ENCODE measurements at regions not wholly inside any gene's neighbourhood (a gene's known extent, or its start where the extent isn't known, plus 50 kb on each side); places are given as distances from the start of the nearest gene placed in this dataset.
A peak's percentile ranks its signal among the peaks of the same experiment; 100 is the strongest.

- Histone ChIP-seq H3K27me3 (ENCODE audit: control insufficient read depth in 1 of 2, insufficient read depth in 1 of 2, low read length in 2 of 2) (no peaks in the 10 kb centered on the region), H3K9ac (ENCODE audit: low read length) (no peak overlapping the region), H3K27ac (ENCODE audit: low read length, poor library complexity, severe bottlenecking) (no peak overlapping the region), H2BK12ac (ENCODE audit: low read length in 2 of 2) (no peak overlapping the region), H3K23ac (ENCODE audit: low read length in 2 of 2) (no peak overlapping the region), H4K8ac (ENCODE audit: low read length) (no peak overlapping the region), H2BK5ac (ENCODE audit: low read depth, low read length, poor library complexity, severe bottlenecking) (no peak overlapping the region), H3K79me1 (replicated peaks; ENCODE audit: low read length, poor library complexity, severe bottlenecking) (no peaks in the 10 kb centered on the region), H2AFZ (ENCODE audit: low read depth, low read length) (no peak overlapping the region), H2BK15ac (ENCODE audit: low read depth, poor library complexity, severe bottlenecking) (no peak overlapping the region), H3K9me3 (ENCODE audit: control insufficient read depth, low read length) (no peaks in the 10 kb centered on the region), H2BK120ac (ENCODE audit: low read depth, low read length) (no peak overlapping the region), H3K18ac (ENCODE audit: low read depth in 1 of 2, low read length in 2 of 2) (no peak overlapping the region), H3K4me2 (ENCODE audit: low read length, poor library complexity, severe bottlenecking) (no peak overlapping the region), H3K4me1 (ENCODE audit: control insufficient read depth, insufficient read depth, low read depth, low read length) (peaks cover 10% of the 10 kb centered on the region), H3K4ac (ENCODE audit: low read depth in 1 of 2, low read length in 2 of 2) (no peak overlapping the region), H3K36me3 (ENCODE audit: control insufficient read depth in 1 of 2, insufficient read depth in 2 of 2, low read depth in 1 of 2, low read length in 2 of 2) (no peaks in the 10 kb centered on the region), H3K4me3 (ENCODE audit: insufficient read depth in 1 of 2, low read depth in 1 of 2, low read length in 2 of 2) (no peak overlapping the region), H3K14ac (ENCODE audit: low read length in 2 of 2) (no peak overlapping the region), H2AK5ac (ENCODE audit: low read length, severe bottlenecking) (no peak overlapping the region), H4K91ac (ENCODE audit: low read length) (no peak overlapping the region)
- no peak for DNase-seq
- 86% methylated on average over 7 of the region's 7 CpGs for WGBS
Observed at GRCh38 chr11:128184981-128185380, 402.4 kb downstream of the ETS1 start.

- Histone ChIP-seq H3K4me3 (ENCODE audit: insufficient read depth in 1 of 2, low read depth in 1 of 2, low read length in 2 of 2) (no peak overlapping the region), H2BK12ac (ENCODE audit: low read length in 2 of 2) (no peak overlapping the region), H2BK5ac (ENCODE audit: low read depth, low read length, poor library complexity, severe bottlenecking) (no peak overlapping the region), H3K27me3 (ENCODE audit: control insufficient read depth in 1 of 2, insufficient read depth in 1 of 2, low read length in 2 of 2) (no peaks in the 10 kb centered on the region), H3K14ac (ENCODE audit: low read length in 2 of 2) (no peak overlapping the region), H2AFZ (ENCODE audit: low read depth, low read length) (no peak overlapping the region), H2BK120ac (ENCODE audit: low read depth, low read length) (no peak overlapping the region), H3K9me3 (ENCODE audit: control insufficient read depth, low read length) (no peaks in the 10 kb centered on the region), H2AK5ac (ENCODE audit: low read length, severe bottlenecking) (no peak overlapping the region), H3K36me3 (ENCODE audit: control insufficient read depth in 1 of 2, insufficient read depth in 2 of 2, low read depth in 1 of 2, low read length in 2 of 2) (no peaks in the 10 kb centered on the region), H2BK15ac (ENCODE audit: low read depth, poor library complexity, severe bottlenecking) (no peak overlapping the region), H3K27ac (ENCODE audit: low read length, poor library complexity, severe bottlenecking) (no peak overlapping the region), H3K4ac (ENCODE audit: low read depth in 1 of 2, low read length in 2 of 2) (no peak overlapping the region), H3K4me2 (ENCODE audit: low read length, poor library complexity, severe bottlenecking) (no peak overlapping the region), H3K18ac (ENCODE audit: low read depth in 1 of 2, low read length in 2 of 2) (peak overlapping the region in 1 of 2 experiments; percentile 34), H3K23ac (ENCODE audit: low read length in 2 of 2) (no peak overlapping the region), H3K79me1 (replicated peaks; ENCODE audit: low read length, poor library complexity, severe bottlenecking) (no peaks in the 10 kb centered on the region), H3K4me1 (ENCODE audit: control insufficient read depth, insufficient read depth, low read depth, low read length) (peaks cover 8% of the 10 kb centered on the region), H4K91ac (ENCODE audit: low read length) (no peak overlapping the region), H3K9ac (ENCODE audit: low read length) (no peak overlapping the region), H4K8ac (ENCODE audit: low read length) (no peak overlapping the region)
- WGBS = 71% methylated on average over 1 of the region's 1 CpG
- DNase-seq = no peak
Observed at GRCh38 chr11:128182844-128183243, 404.5 kb downstream of the ETS1 start.

GRCh38 chr11:128181984-128182383 is 405.4 kb downstream of the ETS1 start:
- H2AK5ac ChIP-seq (ENCODE audit: low read length, severe bottlenecking) = peak overlapping the region; percentile 33
- peak overlapping the region in 1 of 2 experiments; percentile 24 for H3K4ac ChIP-seq (ENCODE audit: low read depth in 1 of 2, low read length in 2 of 2)
- H4K8ac ChIP-seq (ENCODE audit: low read length) = no peak overlapping the region
- H2BK5ac ChIP-seq (ENCODE audit: low read depth, low read length, poor library complexity, severe bottlenecking) = no peak overlapping the region
- no peaks in the 10 kb centered on the region for H3K79me1 ChIP-seq (replicated peaks; ENCODE audit: low read length, poor library complexity, severe bottlenecking)
- H3K36me3 ChIP-seq (ENCODE audit: control insufficient read depth in 1 of 2, insufficient read depth in 2 of 2, low read depth in 1 of 2, low read length in 2 of 2) = no peaks in the 10 kb centered on the region
- DNase-seq = no peak
- H3K27ac ChIP-seq (ENCODE audit: low read length, poor library complexity, severe bottlenecking) = no peak overlapping the region
- H2BK15ac ChIP-seq (ENCODE audit: low read depth, poor library complexity, severe bottlenecking) = no peak overlapping the region
- no peak overlapping the region for H3K14ac ChIP-seq (ENCODE audit: low read length in 2 of 2)
- H3K4me2 ChIP-seq (ENCODE audit: low read length, poor library complexity, severe bottlenecking) = no peak overlapping the region
- WGBS = 98% methylated on average over 5 of the region's 5 CpGs
- no peak overlapping the region for H3K18ac ChIP-seq (ENCODE audit: low read depth in 1 of 2, low read length in 2 of 2)
- no peak overlapping the region for H2BK120ac ChIP-seq (ENCODE audit: low read depth, low read length)
- peak overlapping the region in 1 of 2 experiments; percentile 3 for H2BK12ac ChIP-seq (ENCODE audit: low read length in 2 of 2)
- H3K4me1 ChIP-seq (ENCODE audit: control insufficient read depth, insufficient read depth, low read depth, low read length) = peaks cover 8% of the 10 kb centered on the region
- no peak overlapping the region for H2AFZ ChIP-seq (ENCODE audit: low read depth, low read length)
- H4K91ac ChIP-seq (ENCODE audit: low read length) = no peak overlapping the region
- no peaks in the 10 kb centered on the region for H3K9me3 ChIP-seq (ENCODE audit: control insufficient read depth, low read length)
- no peak overlapping the region for H3K23ac ChIP-seq (ENCODE audit: low read length in 2 of 2)
- H3K4me3 ChIP-seq (ENCODE audit: insufficient read depth in 1 of 2, low read depth in 1 of 2, low read length in 2 of 2) = no peak overlapping the region
- H3K9ac ChIP-seq (ENCODE audit: low read length) = no peak overlapping the region
- no peaks in the 10 kb centered on the region for H3K27me3 ChIP-seq (ENCODE audit: control insufficient read depth in 1 of 2, insufficient read depth in 1 of 2, low read length in 2 of 2)

- no peak overlapping the region for H3K4me3 ChIP-seq (ENCODE audit: insufficient read depth in 1 of 2, low read depth in 1 of 2, low read length in 2 of 2)
Observed at GRCh38 chr11:128181088-128181480, 406.3 kb downstream of the ETS1 start.

More at GRCh38 chr11:128181088-128181480, 406.3 kb downstream of the ETS1 start:
- Histone ChIP-seq H2BK120ac (ENCODE audit: low read depth, low read length) (peak overlapping the region; percentile 24), H3K4me2 (ENCODE audit: low read length, poor library complexity, severe bottlenecking) (no peak overlapping the region), H3K9ac (ENCODE audit: low read length) (no peak overlapping the region), H2BK5ac (ENCODE audit: low read depth, low read length, poor library complexity, severe bottlenecking) (peak overlapping the region; percentile 78), H3K27me3 (ENCODE audit: control insufficient read depth in 1 of 2, insufficient read depth in 1 of 2, low read length in 2 of 2) (no peaks in the 10 kb centered on the region), H2AFZ (ENCODE audit: low read depth, low read length) (no peak overlapping the region), H4K91ac (ENCODE audit: low read length) (peak overlapping the region; percentile 70), H3K79me1 (replicated peaks; ENCODE audit: low read length, poor library complexity, severe bottlenecking) (no peaks in the 10 kb centered on the region), H3K14ac (ENCODE audit: low read length in 2 of 2) (no peak overlapping the region), H3K36me3 (ENCODE audit: control insufficient read depth in 1 of 2, insufficient read depth in 2 of 2, low read depth in 1 of 2, low read length in 2 of 2) (no peaks in the 10 kb centered on the region), H3K9me3 (ENCODE audit: control insufficient read depth, low read length) (no peaks in the 10 kb centered on the region), H3K4ac (ENCODE audit: low read depth in 1 of 2, low read length in 2 of 2) (no peak overlapping the region), H3K23ac (ENCODE audit: low read length in 2 of 2) (no peak overlapping the region), H2AK5ac (ENCODE audit: low read length, severe bottlenecking) (peak overlapping the region; percentile 28), H3K4me1 (ENCODE audit: control insufficient read depth, insufficient read depth, low read depth, low read length) (peaks cover 8% of the 10 kb centered on the region), H4K8ac (ENCODE audit: low read length) (peak overlapping the region; percentile 62), H3K18ac (ENCODE audit: low read depth in 1 of 2, low read length in 2 of 2) (peak overlapping the region; percentile 40 to 69), H2BK12ac (ENCODE audit: low read length in 2 of 2) (peak overlapping the region; percentile 59 to 79), H2BK15ac (ENCODE audit: low read depth, poor library complexity, severe bottlenecking) (peak overlapping the region; percentile 60), H3K27ac (ENCODE audit: low read length, poor library complexity, severe bottlenecking) (peak overlapping the region; percentile 57)
- peak; percentile 48 for DNase-seq
- 60% methylated on average over 3 of the region's 4 CpGs for WGBS

Data from mesenchymal stem cell (in vitro differentiated cells and primary cell).